Effector memory CD8-positive, alpha-beta T cell (primary cell): ENCODE measurements at regions not wholly inside any gene's neighbourhood (a gene's known extent, or its start where the extent isn't known, plus 50 kb on each side); places are given as distances from the start of the nearest gene placed in this dataset.

Source experiments
- ATAC-seq: fragments of 150-1000 bp; cut with Tn5 transposase; replicated peaks from 2 replicates; pipeline ENCODE4 v1.10.0; 2021; ENCODE audit warnings: mild to moderate bottlenecking, moderate library complexity
- DNase-seq, 3 experiments: peaks; one replicate each; pipeline ENCODE4 v3.0.0; 2021
- H3K27ac Mint-ChIP-seq, 2 donors: one replicate each; pipeline ENCODE4 v1.8.0; 2022; ENCODE audit warnings: mild to moderate bottlenecking in 2 of 2, mixed read lengths in 2 of 2, moderate library complexity in 2 of 2
- H3K27me3 Mint-ChIP-seq, 2 donors: one replicate each; pipeline ENCODE4 v1.8.0; 2022; ENCODE audit warnings: mixed read lengths in 2 of 2
- H3K36me3 Mint-ChIP-seq: one replicate; pipeline ENCODE4 v1.8.0; 2022; ENCODE audit warnings: mild to moderate bottlenecking, moderate library complexity, mixed read lengths; ENCODE audit not compliant: insufficient read depth
- H3K4me1 Mint-ChIP-seq, 2 donors: one replicate each; pipeline ENCODE4 v1.8.0; 2022; ENCODE audit warnings: low read depth in 2 of 2, mixed read lengths in 2 of 2
- H3K4me3 Mint-ChIP-seq, 2 donors: one replicate each; pipeline ENCODE4 v1.8.0; 2022; ENCODE audit warnings: mild to moderate bottlenecking in 2 of 2, mixed read lengths in 2 of 2, moderate library complexity in 2 of 2
- H3K9me3 Mint-ChIP-seq, 2 donors: one replicate each; pipeline ENCODE4 v1.8.0; 2022; ENCODE audit warnings: mixed read lengths in 2 of 2

- Mint-ChIP-seq H3K4me1 (no peaks in the 10 kb centered on the region), H3K36me3 (no peaks in the 10 kb centered on the region), H3K27ac (no peak overlapping the region), H3K27me3 (no peaks in the 10 kb centered on the region), H3K9me3 (peaks cover 7 to 16% of the 10 kb centered on the region in 2 donors), H3K4me3 (no peak overlapping the region)
- ATAC-seq, result no peak
- no peak for DNase-seq
Observed at GRCh38 chr1:82258887-82259286, 458.2 kb downstream of the ADGRL2 start.

- Mint-ChIP-seq H3K27me3 (no peaks in the 10 kb centered on the region), H3K4me1 (no peaks in the 10 kb centered on the region), H3K4me3 (no peak overlapping the region), H3K9me3 (peaks cover 10 to 12% of the 10 kb centered on the region in 2 donors), H3K36me3 (peaks cover 3% of the 10 kb centered on the region), H3K27ac (no peak overlapping the region)
- DNase-seq (no peak), ATAC-seq (no peak)
Observed at GRCh38 chr1:82246050-82246449, 445.3 kb downstream of the ADGRL2 start.

DNA sequence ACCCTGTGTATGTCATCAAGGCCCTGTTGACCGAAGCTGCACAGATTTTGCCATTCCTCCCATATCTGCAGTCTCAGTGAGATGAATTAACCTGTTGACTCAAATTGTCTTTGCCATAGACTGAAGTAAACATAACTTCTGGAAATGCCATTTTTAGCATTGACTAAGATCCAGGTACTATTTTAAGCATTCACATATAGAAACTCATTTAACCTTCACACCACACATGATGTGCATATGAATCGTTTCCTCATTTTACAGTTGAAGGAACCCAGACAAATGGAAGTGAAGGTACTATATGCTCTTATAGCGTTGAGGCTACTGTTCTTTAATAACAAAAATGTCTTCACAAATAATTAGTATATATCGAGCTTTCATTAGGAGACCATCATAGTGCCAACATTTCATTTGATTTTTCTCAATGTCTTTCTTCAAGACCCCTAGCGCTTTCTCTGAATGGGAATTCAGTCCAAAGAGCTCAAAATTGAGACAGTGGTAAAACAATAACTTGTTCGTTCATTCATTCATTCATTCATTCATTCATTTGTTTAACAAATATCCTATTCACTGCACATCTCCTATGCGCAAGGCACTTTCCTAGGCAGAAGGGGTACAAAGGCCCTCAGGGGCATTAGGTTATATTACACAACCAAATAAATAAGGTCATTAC, 444.7 kb downstream of the ADGRL2 start:
- no peak for ATAC-seq
- Mint-ChIP-seq H3K9me3 (peaks cover 10 to 12% of the 10 kb centered on the region in 2 donors), H3K27me3 (no peaks in the 10 kb centered on the region), H3K36me3 (peaks cover 3% of the 10 kb centered on the region), H3K4me3 (no peak overlapping the region), H3K4me1 (no peaks in the 10 kb centered on the region), H3K27ac (no peak overlapping the region)
- DNase-seq, result no peak

DNA sequence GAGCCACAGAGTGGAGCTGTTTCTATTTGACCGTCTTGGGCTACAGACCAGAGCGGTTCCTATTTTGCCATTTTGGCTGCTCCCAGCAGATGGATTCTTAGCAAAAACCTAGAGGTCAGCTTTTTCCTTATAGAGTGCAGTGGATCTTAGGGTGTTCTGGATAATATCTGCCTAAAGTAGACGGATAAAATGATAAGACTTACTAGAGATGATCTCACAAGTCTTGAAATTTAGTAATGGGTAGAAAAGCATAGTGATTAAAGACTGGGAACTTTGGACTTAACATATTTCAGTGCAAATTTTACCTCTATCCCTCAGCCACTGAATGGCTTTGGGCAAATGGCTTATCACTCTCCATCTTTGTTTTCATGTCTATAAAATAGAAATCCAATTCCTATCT, 439.8 kb downstream of the ADGRL2 start:
- H3K4me1 Mint-ChIP-seq, result no peaks in the 10 kb centered on the region
- no peaks in the 10 kb centered on the region for H3K27me3 Mint-ChIP-seq
- ATAC-seq (no peak), DNase-seq (no peak)
- no peak overlapping the region for H3K27ac Mint-ChIP-seq
- H3K4me3 Mint-ChIP-seq, result no peak overlapping the region
- H3K36me3 Mint-ChIP-seq, result no peaks in the 10 kb centered on the region
- H3K9me3 Mint-ChIP-seq, result peaks cover 6 to 31% of the 10 kb centered on the region in 2 donors

- Mint-ChIP-seq H3K27ac (no peak overlapping the region), H3K4me1 (no peaks in the 10 kb centered on the region), H3K36me3 (no peaks in the 10 kb centered on the region), H3K27me3 (no peaks in the 10 kb centered on the region), H3K9me3 (peaks cover 4 to 10% of the 10 kb centered on the region in 2 donors), H3K4me3 (no peak overlapping the region)
- DNase-seq (no peak), ATAC-seq (no peak)
Observed at GRCh38 chr1:82230667-82231066, 429.9 kb downstream of the ADGRL2 start.

DNA sequence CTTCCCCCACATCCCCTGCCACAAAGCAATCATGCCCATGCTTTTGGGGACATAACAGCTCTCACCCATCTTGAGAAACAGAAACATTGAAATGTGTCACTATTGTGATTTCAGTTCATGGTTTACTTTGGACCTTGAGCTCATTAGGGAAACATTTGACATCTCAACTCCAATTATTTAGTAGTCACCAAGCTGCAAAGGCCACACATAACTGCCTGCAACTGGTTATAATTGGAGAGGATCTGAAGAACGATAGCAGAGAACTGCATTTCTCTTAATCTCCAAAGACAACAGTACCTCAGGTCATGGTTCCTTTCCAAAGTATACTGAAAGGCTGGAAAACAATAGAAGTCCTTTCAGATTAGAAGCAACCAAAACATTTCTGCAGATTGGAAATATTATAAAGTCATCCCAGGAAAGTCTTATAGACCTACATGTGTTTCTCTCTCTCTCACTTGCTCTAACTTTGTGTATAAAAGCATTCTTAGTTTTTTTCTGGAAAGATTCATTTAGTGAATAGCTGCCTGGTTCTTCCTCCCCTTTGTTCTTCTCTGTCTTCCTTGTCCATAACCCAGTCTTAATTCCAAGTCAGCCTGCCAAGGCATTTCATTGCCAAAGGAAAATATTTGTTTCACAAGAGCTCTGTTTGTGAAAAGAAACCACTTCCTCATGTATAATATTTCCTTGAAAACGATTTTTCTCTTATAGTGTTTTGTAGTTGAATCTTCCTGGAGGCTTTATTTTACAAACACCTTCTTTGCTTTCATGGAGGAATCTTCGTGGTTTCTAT, 426.8 kb downstream of the ADGRL2 start:
- Mint-ChIP-seq H3K36me3 (no peaks in the 10 kb centered on the region), H3K4me3 (no peak overlapping the region), H3K27ac (no peak overlapping the region), H3K4me1 (no peaks in the 10 kb centered on the region), H3K9me3 (peaks cover 5 to 20% of the 10 kb centered on the region in 2 donors), H3K27me3 (no peaks in the 10 kb centered on the region)
- ATAC-seq (no peak), DNase-seq (no peak)

GRCh38 chr1:82226186-82226505, 425.4 kb downstream of the ADGRL2 start:
- H3K27me3 Mint-ChIP-seq, result no peaks in the 10 kb centered on the region
- H3K4me3 Mint-ChIP-seq, result no peak overlapping the region
- H3K27ac Mint-ChIP-seq, result no peak overlapping the region
- peaks cover 9 to 15% of the 10 kb centered on the region in 2 donors for H3K9me3 Mint-ChIP-seq
- H3K4me1 Mint-ChIP-seq, result no peaks in the 10 kb centered on the region
- no peak for ATAC-seq
- DNase-seq, result no peak
- H3K36me3 Mint-ChIP-seq, result no peaks in the 10 kb centered on the region

- Mint-ChIP-seq H3K9me3 (peaks cover 11 to 17% of the 10 kb centered on the region in 2 donors), H3K27me3 (no peaks in the 10 kb centered on the region), H3K36me3 (no peaks in the 10 kb centered on the region), H3K4me3 (no peak overlapping the region), H3K4me1 (no peaks in the 10 kb centered on the region), H3K27ac (no peak overlapping the region)
- ATAC-seq (no peak), DNase-seq (no peak)
Observed at GRCh38 chr1:82225421-82226185, 424.9 kb downstream of the ADGRL2 start.

- no peak for ATAC-seq
Observed at GRCh38 chr1:82223091-82223490, 422.4 kb downstream of the ADGRL2 start.

DNA sequence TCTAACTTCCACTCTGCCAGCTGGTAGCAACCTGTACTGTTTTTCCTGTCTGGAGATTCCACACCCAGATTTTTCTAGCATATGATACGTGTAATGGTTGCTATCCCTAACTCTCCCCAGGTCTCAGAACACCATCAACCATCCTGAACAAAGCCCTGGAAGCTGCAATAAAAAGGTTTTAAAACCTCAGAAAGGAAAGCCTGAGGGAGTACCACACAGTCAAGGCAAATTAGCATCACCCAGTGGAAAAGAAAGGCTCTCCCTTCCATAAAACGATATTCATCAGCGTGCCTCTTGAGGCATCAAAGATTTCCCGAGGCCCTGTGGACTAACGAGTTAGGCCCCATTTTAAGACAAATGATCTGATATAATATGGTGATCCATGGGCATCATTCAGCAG, 421.0 kb downstream of the ADGRL2 start:
- DNase-seq, result no peak
- H3K27ac Mint-ChIP-seq, result no peak overlapping the region
- no peaks in the 10 kb centered on the region for H3K36me3 Mint-ChIP-seq
- H3K4me3 Mint-ChIP-seq, result no peak overlapping the region
- peaks cover 17% of the 10 kb centered on the region in 2 donors for H3K9me3 Mint-ChIP-seq
- no peaks in the 10 kb centered on the region for H3K27me3 Mint-ChIP-seq
- no peak for ATAC-seq
- H3K4me1 Mint-ChIP-seq, result no peaks in the 10 kb centered on the region

More at GRCh38 chr1:82223091-82223490, 422.4 kb downstream of the ADGRL2 start:
- H3K36me3 Mint-ChIP-seq, result no peaks in the 10 kb centered on the region
- H3K4me3 Mint-ChIP-seq, result no peak overlapping the region
- H3K27me3 Mint-ChIP-seq, result no peaks in the 10 kb centered on the region
- DNase-seq, result no peak
- H3K4me1 Mint-ChIP-seq, result no peaks in the 10 kb centered on the region
- no peak overlapping the region for H3K27ac Mint-ChIP-seq
- H3K9me3 Mint-ChIP-seq, result peaks cover 17 to 20% of the 10 kb centered on the region in 2 donors

- no peaks in the 10 kb centered on the region for H3K27me3 Mint-ChIP-seq
- H3K4me3 Mint-ChIP-seq, result no peak overlapping the region
Observed at GRCh38 chr1:82220754-82221153, 420.0 kb downstream of the ADGRL2 start.

DNA sequence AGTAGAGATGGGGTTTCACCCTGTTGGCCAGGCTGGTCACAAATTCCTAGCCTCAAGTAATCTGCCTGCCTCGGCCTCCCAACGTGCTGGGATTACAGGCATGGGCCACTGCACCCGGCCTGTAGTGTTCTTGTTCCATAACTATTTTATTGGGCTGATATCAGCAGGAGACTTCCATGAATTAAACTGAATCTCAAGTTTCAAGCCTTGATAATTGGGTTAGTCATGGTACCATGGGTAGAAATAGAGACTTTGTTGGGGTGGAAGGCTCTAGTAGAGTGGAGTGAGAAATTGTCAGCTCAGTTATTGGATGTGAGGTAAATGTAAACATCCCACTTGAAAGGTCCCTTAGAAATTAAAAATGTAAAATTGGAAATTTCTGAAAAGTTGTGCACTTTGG, 419.1 kb downstream of the ADGRL2 start:
- no peaks in the 10 kb centered on the region for H3K36me3 Mint-ChIP-seq
- peaks cover 17 to 27% of the 10 kb centered on the region in 2 donors for H3K9me3 Mint-ChIP-seq
- no peak overlapping the region for H3K4me3 Mint-ChIP-seq
- H3K27me3 Mint-ChIP-seq, result no peaks in the 10 kb centered on the region
- no peaks in the 10 kb centered on the region for H3K4me1 Mint-ChIP-seq
- no peak for DNase-seq
- no peak for ATAC-seq
- no peak overlapping the region for H3K27ac Mint-ChIP-seq

More at GRCh38 chr1:82220754-82221153, 420.0 kb downstream of the ADGRL2 start:
- ATAC-seq (no peak), DNase-seq (no peak)
- Mint-ChIP-seq H3K36me3 (no peaks in the 10 kb centered on the region), H3K4me1 (no peaks in the 10 kb centered on the region), H3K9me3 (peaks cover 17 to 19% of the 10 kb centered on the region in 2 donors), H3K27ac (no peak overlapping the region)

GRCh38 chr1:82218846-82219245, 418.1 kb downstream of the ADGRL2 start:
- H3K9me3 Mint-ChIP-seq, result peaks cover 20 to 27% of the 10 kb centered on the region in 2 donors
- DNase-seq (no peak), ATAC-seq (no peak)
- H3K4me1 Mint-ChIP-seq, result no peaks in the 10 kb centered on the region
- H3K27ac Mint-ChIP-seq, result no peak overlapping the region
- H3K36me3 Mint-ChIP-seq, result no peaks in the 10 kb centered on the region
- H3K4me3 Mint-ChIP-seq, result no peak overlapping the region
- H3K27me3 Mint-ChIP-seq, result no peaks in the 10 kb centered on the region

- H3K36me3 Mint-ChIP-seq, result no peaks in the 10 kb centered on the region
- no peak overlapping the region for H3K27ac Mint-ChIP-seq
- H3K9me3 Mint-ChIP-seq, result peaks cover 18 to 26% of the 10 kb centered on the region in 2 donors
- H3K27me3 Mint-ChIP-seq, result no peaks in the 10 kb centered on the region
- DNase-seq (no peak), ATAC-seq (no peak)
- no peaks in the 10 kb centered on the region for H3K4me1 Mint-ChIP-seq
- H3K4me3 Mint-ChIP-seq, result no peak overlapping the region
Observed at GRCh38 chr1:82215853-82216175, 415.1 kb downstream of the ADGRL2 start.
